Activated CD4-positive, alpha-beta T cell treated with anti-CD3 and anti-CD28 coated beads for 36 hours (primary cell): ENCODE measurements at regions not wholly inside any gene's neighbourhood (a gene's known extent, or its start where the extent isn't known, plus 50 kb on each side); places are given as distances from the start of the nearest gene placed in this dataset.
A peak's percentile ranks its signal among the peaks of the same experiment; 100 is the strongest.
"Not testable (repeated sequence)": the region's sequence is repeated elsewhere in the genome, so short reads cannot be mapped to it uniquely, and the experiment has no call there.

Source experiments
- ATAC-seq: fragments of 200-7000 bp; cut with Tn5 transposase; one replicate; pipeline ENCODE4 v1.10.0; 2021; ENCODE audit warnings: mild to moderate bottlenecking, moderate library complexity
- CTCF ChIA-PET: fragments of 350-600 bp; sonication (Branson Sonifier 250); formaldehyde crosslinking; loops from one replicate; lab custom pipeline; 2021; ENCODE audit warnings: antibody characterized with exemption; lab: Charles Lee
- POLR2A ChIA-PET: fragments of 350-600 bp; sonication (Branson Sonifier 250); formaldehyde crosslinking; loops from one replicate; lab custom pipeline; 2021; ENCODE audit warnings: antibody characterized with exemption, inconsistent platforms; lab: Charles Lee
- DNase-seq: peaks from one replicate; pipeline ENCODE4 v3.0.0-alpha.2; 2020
- H3K27ac Mint-ChIP-seq: one replicate; pipeline ENCODE4 v1.8.0; 2021; ENCODE audit warnings: mixed read lengths
- H3K27me3 Mint-ChIP-seq: one replicate; pipeline ENCODE4 v1.8.0; 2021; ENCODE audit warnings: mixed read lengths
- H3K36me3 Mint-ChIP-seq: one replicate; pipeline ENCODE4 v1.8.0; 2021; ENCODE audit warnings: low read depth, mixed read lengths
- H3K4me1 Mint-ChIP-seq: one replicate; pipeline ENCODE4 v1.8.0; 2021; ENCODE audit warnings: mixed read lengths
- H3K4me3 Mint-ChIP-seq: one replicate; pipeline ENCODE4 v1.8.0; 2021; ENCODE audit warnings: mild to moderate bottlenecking, moderate library complexity, mixed read lengths
- H3K9me3 Mint-ChIP-seq: one replicate; pipeline ENCODE4 v1.8.0; 2021; ENCODE audit warnings: low read depth, mixed read lengths
- intact Hi-C, 2 experiments: fragments of 100-400 bp; cut with DNase I in 1 of 2; cut with micrococcal nuclease in 1 of 2; formaldehyde crosslinking; loops; one replicate each; pipeline versions ENCODE4 v1.14.2 to v1.15.1; 2022 to 2024; cut with DNase I, micrococcal nuclease

- ATAC-seq, POLR2A ChIA-PET, H3K4me1 Mint-ChIP-seq, H3K4me3 Mint-ChIP-seq, H3K27me3 Mint-ChIP-seq, DNase-seq, CTCF ChIA-PET, H3K9me3 Mint-ChIP-seq, H3K36me3 Mint-ChIP-seq, H3K27ac Mint-ChIP-seq, intact Hi-C loops: not testable (repeated sequence)
Measured at GRCh38 chr7:91627324-91627723, 253.2 kb downstream of the MTERF1 start.

DNA sequence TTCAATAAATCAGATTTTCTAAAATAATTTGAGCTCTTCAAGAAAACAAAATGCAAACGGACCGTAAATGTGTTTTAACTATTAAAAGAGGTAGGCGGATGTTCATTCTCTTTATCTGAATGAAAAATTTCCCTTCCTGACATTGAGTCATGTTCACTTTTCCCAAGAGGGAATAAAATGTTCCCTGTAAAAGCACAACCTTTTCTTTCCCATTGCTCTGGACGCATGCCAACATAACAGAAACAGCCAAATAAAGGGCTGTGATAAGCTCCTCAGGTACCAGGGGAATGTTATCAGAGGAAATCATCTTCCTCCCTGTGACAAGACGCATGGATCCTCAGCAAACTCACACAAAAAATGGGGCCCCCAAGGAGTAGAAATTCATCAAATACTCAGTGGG is 251.8 kb downstream of the MTERF1 start:
- no peaks in the 10 kb centered on the region for H3K36me3 Mint-ChIP-seq

GRCh38 chr7:91630581-91631380 is 249.7 kb downstream of the MTERF1 start:
- Mint-ChIP-seq H3K9me3 (no peaks in the 10 kb centered on the region), H3K27ac (no peak overlapping the region), H3K27me3 (no peaks in the 10 kb centered on the region), H3K36me3 (no peaks in the 10 kb centered on the region), H3K4me1 (no peaks in the 10 kb centered on the region), H3K4me3 (no peak overlapping the region)
- no peak for ATAC-seq
- intact Hi-C loops, result loop anchor here in 1 of 2 experiments (10.0 kb wide), 1 partner anchor 346 kb away; no protein-coding TSS in a partner anchor
- ChIA-PET POLR2A (no interaction called here), CTCF (no interaction called here)
- DNase-seq, result no peak

More for the DNA sequence above, 251.8 kb downstream of the MTERF1 start:
- H3K4me3 Mint-ChIP-seq, result no peak overlapping the region
- POLR2A ChIA-PET, result no interaction called here
- H3K27me3 Mint-ChIP-seq, result peaks cover 3% of the 10 kb centered on the region
- no peaks in the 10 kb centered on the region for H3K9me3 Mint-ChIP-seq
- H3K27ac Mint-ChIP-seq, result no peak overlapping the region
- CTCF ChIA-PET, result interaction anchor here (0.8 kb wide), 1 partner anchor 17 kb away, joined by 3 read pairs; no protein-coding TSS in a partner anchor
- intact Hi-C loops, result no loop called here
- H3K4me1 Mint-ChIP-seq, result no peaks in the 10 kb centered on the region
- DNase-seq, result no peak
- ATAC-seq, result no peak

GRCh38 chr7:91632234-91632940 is 248.1 kb downstream of the MTERF1 start:
- intact Hi-C loops, result loop anchor here in 1 of 2 experiments (10.0 kb wide), 1 partner anchor 348 kb away; no protein-coding TSS in a partner anchor
- DNase-seq, result no peak
- CTCF ChIA-PET, result no interaction called here
- Mint-ChIP-seq H3K27me3 (no peaks in the 10 kb centered on the region), H3K36me3 (no peaks in the 10 kb centered on the region), H3K4me3 (no peak overlapping the region), H3K27ac (no peak overlapping the region), H3K4me1 (no peaks in the 10 kb centered on the region), H3K9me3 (no peaks in the 10 kb centered on the region)
- ATAC-seq, result no peak
- POLR2A ChIA-PET, result no interaction called here

DNA sequence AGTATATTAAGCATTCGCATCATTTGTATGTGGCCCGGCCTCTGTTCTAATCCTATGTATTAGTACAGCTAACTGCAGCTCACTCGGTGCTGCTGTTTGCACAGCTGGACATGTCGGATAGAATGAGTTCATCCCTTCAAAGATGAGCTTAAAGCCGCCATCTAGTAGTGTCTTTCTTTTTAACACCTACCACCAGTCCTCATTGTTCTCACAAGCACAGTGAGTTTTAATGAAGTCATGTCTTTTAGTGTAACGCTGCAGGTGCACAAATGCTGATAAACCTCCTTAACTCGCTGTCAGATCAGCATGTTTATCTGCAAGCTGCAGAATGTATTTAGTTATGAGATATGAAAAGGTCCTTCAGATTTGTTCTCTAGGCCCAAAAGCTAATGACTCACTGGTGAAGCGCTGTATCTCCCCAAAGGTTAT is 247.5 kb downstream of the MTERF1 start:
- Mint-ChIP-seq H3K4me3 (no peak overlapping the region), H3K27ac (no peak overlapping the region), H3K27me3 (no peaks in the 10 kb centered on the region), H3K36me3 (no peaks in the 10 kb centered on the region), H3K9me3 (no peaks in the 10 kb centered on the region), H3K4me1 (no peaks in the 10 kb centered on the region)
- POLR2A ChIA-PET, result no interaction called here
- intact Hi-C loops, result loop anchor here in 1 of 2 experiments (10.0 kb wide), 1 partner anchor 348 kb away; no protein-coding TSS in a partner anchor
- CTCF ChIA-PET, result no interaction called here
- ATAC-seq, result no peak
- no peak for DNase-seq

DNA sequence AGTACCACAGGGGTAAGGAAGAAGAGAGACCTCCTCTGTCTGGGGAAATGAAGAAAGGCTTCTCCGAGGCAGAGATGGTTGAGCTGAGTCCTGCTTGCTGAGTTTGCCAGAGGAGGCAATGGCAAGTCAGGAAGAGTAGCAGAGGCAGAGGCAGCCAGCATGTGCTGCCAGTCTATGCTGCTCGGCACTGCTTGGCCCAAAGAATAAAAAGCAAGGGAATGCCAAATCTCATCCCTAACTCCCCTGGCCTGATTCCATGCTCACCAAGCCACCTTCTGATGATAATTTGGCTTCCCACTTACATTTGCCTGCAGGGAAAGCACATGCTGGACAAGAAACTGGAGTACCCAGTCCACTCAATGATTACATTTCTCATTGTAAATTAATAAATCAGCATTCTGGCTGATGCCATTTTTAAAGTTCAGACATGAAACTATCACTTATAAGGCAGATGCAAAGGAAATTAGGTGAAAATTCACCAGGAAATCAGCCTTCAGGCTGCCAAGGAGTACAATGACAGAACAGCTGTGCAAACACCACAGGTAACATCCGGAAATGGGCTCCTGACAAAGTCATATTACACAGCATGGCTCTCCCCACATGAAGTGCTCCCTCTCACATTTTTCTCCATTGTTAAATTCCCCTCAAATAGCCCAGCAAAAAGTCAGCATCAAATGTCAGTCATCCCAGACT is 245.9 kb downstream of the MTERF1 start:
- Mint-ChIP-seq H3K36me3 (no peaks in the 10 kb centered on the region), H3K9me3 (no peaks in the 10 kb centered on the region), H3K27ac (no peak overlapping the region), H3K27me3 (no peaks in the 10 kb centered on the region), H3K4me1 (no peaks in the 10 kb centered on the region), H3K4me3 (no peak overlapping the region)
- ChIA-PET CTCF (no interaction called here), POLR2A (no interaction called here)
- no peak for DNase-seq
- intact Hi-C loops, result loop anchor here in 1 of 2 experiments (5.0 to 10.0 kb wide), 2 partner anchors 350 to 547 kb away; no protein-coding TSS in a partner anchor
- ATAC-seq, result no peak

- no peaks in the 10 kb centered on the region for H3K9me3 Mint-ChIP-seq
- ATAC-seq, result peak; percentile 49
- no peaks in the 10 kb centered on the region for H3K27me3 Mint-ChIP-seq
- POLR2A ChIA-PET, result no interaction called here
- no peak overlapping the region for H3K27ac Mint-ChIP-seq
- CTCF ChIA-PET, result no interaction called here
- H3K4me1 Mint-ChIP-seq, result no peaks in the 10 kb centered on the region
- H3K4me3 Mint-ChIP-seq, result no peak overlapping the region
- peak; percentile 23 for DNase-seq
- H3K36me3 Mint-ChIP-seq, result no peaks in the 10 kb centered on the region
- intact Hi-C loops, result loop anchor here (1.0 to 10.0 kb wide), 4 partner anchors 348 to 553 kb away; no protein-coding TSS in a partner anchor
Measured at GRCh38 chr7:91636129-91636724, 244.3 kb downstream of the MTERF1 start.

GRCh38 chr7:91636728-91637127 is 243.8 kb downstream of the MTERF1 start:
- DNase-seq (no peak), ATAC-seq (no peak)
- H3K9me3 Mint-ChIP-seq, result no peaks in the 10 kb centered on the region
- POLR2A ChIA-PET, result no interaction called here
- no peaks in the 10 kb centered on the region for H3K4me1 Mint-ChIP-seq
- intact Hi-C loops, result loop anchor here (1.0 to 10.0 kb wide), 4 partner anchors 348 to 553 kb away; no protein-coding TSS in a partner anchor
- no peak overlapping the region for H3K4me3 Mint-ChIP-seq
- no peak overlapping the region for H3K27ac Mint-ChIP-seq
- H3K36me3 Mint-ChIP-seq, result no peaks in the 10 kb centered on the region
- CTCF ChIA-PET, result no interaction called here
- no peaks in the 10 kb centered on the region for H3K27me3 Mint-ChIP-seq

DNA sequence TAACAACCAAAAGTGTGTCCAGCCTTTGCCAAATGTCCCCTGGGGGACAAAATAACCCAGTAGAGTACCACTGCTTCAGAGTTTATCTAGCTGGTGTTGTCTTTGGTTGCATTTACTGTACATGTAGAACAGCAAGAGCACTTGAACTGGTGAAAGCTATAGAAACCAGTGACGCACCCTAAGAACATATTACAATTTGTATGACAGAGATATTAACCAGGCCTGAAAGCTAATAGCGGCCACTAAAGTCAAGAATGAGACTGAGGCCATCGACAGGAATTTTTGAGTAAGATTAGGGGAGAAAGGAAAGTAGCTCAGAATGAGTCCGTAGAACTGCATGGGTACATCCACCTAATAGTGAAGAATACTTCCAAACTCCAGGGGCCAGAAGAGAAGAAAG is 236.2 kb downstream of the MTERF1 start:
- H3K4me1 Mint-ChIP-seq, result no peaks in the 10 kb centered on the region
- peaks cover 7% of the 10 kb centered on the region for H3K9me3 Mint-ChIP-seq
- H3K4me3 Mint-ChIP-seq, result no peak overlapping the region
- H3K27ac Mint-ChIP-seq, result no peak overlapping the region
- intact Hi-C loops, result no loop called here
- H3K36me3 Mint-ChIP-seq, result no peaks in the 10 kb centered on the region
- peaks cover 3% of the 10 kb centered on the region for H3K27me3 Mint-ChIP-seq
- DNase-seq (no peak), ATAC-seq (no peak)
- POLR2A ChIA-PET, result no interaction called here
- CTCF ChIA-PET, result interaction anchor here (1.4 kb wide), 1 partner anchor 8 kb away, joined by 3 read pairs; no protein-coding TSS in a partner anchor

DNA sequence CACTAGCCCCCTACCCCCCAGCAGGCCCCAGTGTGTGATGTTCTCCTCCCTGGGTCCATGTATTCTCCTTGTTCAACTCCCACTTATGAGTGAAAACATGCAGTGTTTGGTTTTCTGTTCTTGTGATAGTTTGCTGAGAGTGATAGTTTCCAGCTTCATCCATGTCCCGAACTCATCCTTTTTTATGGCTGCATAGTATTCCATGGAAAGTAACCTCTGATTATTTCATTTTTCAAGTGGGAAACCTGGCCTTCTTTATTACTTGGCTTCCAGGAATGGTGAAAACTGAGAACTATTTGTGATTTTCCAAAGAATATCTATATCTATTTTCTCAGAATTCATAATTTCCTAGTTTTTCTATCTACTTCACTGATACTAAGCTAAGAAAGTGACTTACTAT is 235.0 kb downstream of the MTERF1 start:
- intact Hi-C loops, result no loop called here

DNA sequence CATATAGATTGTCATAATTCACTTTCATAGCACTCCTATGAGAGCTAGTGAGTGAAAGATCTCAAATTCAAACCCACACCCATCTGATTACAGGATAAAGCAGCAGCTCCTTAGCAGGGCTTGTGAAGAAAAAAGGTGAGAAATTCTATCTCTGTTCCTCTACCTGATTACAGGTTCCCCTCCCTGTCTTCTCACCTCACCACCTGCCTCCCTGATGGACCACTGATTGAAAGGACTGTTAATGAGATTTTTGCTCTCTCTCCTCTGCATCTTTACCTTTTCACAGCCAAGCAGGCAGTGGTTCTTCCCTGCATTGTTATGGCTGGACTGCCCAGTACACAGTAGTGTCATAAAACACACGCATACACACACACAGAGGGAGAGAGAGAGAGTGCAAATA is 228.5 kb downstream of the MTERF1 start:
- DNase-seq (no peak), ATAC-seq (no peak)
- Mint-ChIP-seq H3K27me3 (peaks cover 3% of the 10 kb centered on the region), H3K27ac (no peak overlapping the region), H3K36me3 (no peaks in the 10 kb centered on the region), H3K4me1 (no peaks in the 10 kb centered on the region), H3K4me3 (no peak overlapping the region), H3K9me3 (peaks cover 16% of the 10 kb centered on the region)
- intact Hi-C loops, result no loop called here
- ChIA-PET CTCF (interaction anchor here (1.2 kb wide), 1 partner anchor 7 kb away, joined by 3 read pairs; no protein-coding TSS in a partner anchor), POLR2A (no interaction called here)

More for the DNA sequence above, 235.0 kb downstream of the MTERF1 start:
- no peaks in the 10 kb centered on the region for H3K4me1 Mint-ChIP-seq
- no peaks in the 10 kb centered on the region for H3K36me3 Mint-ChIP-seq
- H3K27ac Mint-ChIP-seq, result no peak overlapping the region
- no peak for ATAC-seq
- ChIA-PET CTCF (no interaction called here), POLR2A (no interaction called here)
- peaks cover 3% of the 10 kb centered on the region for H3K27me3 Mint-ChIP-seq
- peaks cover 13% of the 10 kb centered on the region for H3K9me3 Mint-ChIP-seq
- DNase-seq, result no peak
- H3K4me3 Mint-ChIP-seq, result no peak overlapping the region
